ENCODE measurements at regions not wholly inside any gene's neighbourhood (a gene's known extent, or its start where the extent isn't known, plus 50 kb on each side); places are given as distances from the start of the nearest gene placed in this dataset.

DNA sequence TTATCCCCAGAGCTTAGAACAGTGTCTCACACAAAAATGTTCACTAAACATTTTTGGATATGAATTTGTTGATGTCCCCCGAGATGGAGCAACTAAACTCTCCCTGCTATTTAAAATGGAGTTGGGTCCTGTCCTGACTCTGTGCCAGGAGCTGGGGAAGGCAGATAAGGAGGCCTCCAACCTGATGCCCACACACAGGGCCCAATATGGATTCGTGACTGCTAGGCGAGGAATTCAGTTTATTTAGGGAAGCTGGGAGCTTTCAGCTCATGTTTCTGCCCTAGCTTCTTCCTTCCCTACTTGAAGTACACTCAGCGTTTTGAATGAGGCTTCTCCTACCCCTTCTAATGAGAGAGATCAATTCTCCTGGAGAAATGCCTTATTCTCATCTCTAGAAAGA, 373.0 kb upstream of the LARGE1 start:
- Histone ChIP-seq H3K9me1 (ENCODE audit: control insufficient read depth, extremely low read depth, insufficient read depth, low read length) (no peaks in the 10 kb centered on the region), H3K79me2 (ENCODE audit: control insufficient read depth, insufficient read depth, low read length) (no peaks in the 10 kb centered on the region), H3K4me2 (ENCODE audit: control insufficient read depth, extremely low read depth, insufficient read depth, low read depth, low read length) (no peak overlapping the region), H3K27me3 (ENCODE audit: control insufficient read depth, extremely low read depth, insufficient read depth, low read length) (no peaks in the 10 kb centered on the region), H2AFZ (ENCODE audit: control insufficient read depth, low read length) (no peak overlapping the region), H3K36me3 (ENCODE audit: control insufficient read depth in 2 of 2, extremely low read depth in 1 of 2, insufficient read depth in 2 of 2, low read length in 2 of 2) (no peaks in the 10 kb centered on the region), H4K20me1 (ENCODE audit: control insufficient read depth, extremely low read depth, insufficient read depth, low read length) (no peaks in the 10 kb centered on the region), H3K9ac (ENCODE audit: control insufficient read depth, extremely low read depth, insufficient read depth, low read length) (no peak overlapping the region), H3K27ac (ENCODE audit: control insufficient read depth, insufficient read depth, low read length) (no peak overlapping the region), H3K9me3 (ENCODE audit: control insufficient read depth, low read depth, low read length) (no peaks in the 10 kb centered on the region), H3K4me1 (ENCODE audit: control insufficient read depth, extremely low read depth, insufficient read depth, low read length) (no peaks in the 10 kb centered on the region), H3K4me3 (ENCODE audit: control insufficient read depth in 2 of 3, extremely low read depth in 1 of 3, insufficient read depth in 2 of 3, low read depth in 1 of 3, low read length in 3 of 3) (no peak overlapping the region)
- DNase-seq (ENCODE audit: low read depth, low spot score): no peak
- FAIRE-seq: no peak
- TF ChIP-seq EZH2 (IDR thresholded peaks at IDR 0.05; ENCODE audit: low read length): no peak
- dilution Hi-C loops (cut with MboI; ENCODE audit: extremely low pct_ligation_motif_present, low sequenced_read_pairs): no loop called here

DNA sequence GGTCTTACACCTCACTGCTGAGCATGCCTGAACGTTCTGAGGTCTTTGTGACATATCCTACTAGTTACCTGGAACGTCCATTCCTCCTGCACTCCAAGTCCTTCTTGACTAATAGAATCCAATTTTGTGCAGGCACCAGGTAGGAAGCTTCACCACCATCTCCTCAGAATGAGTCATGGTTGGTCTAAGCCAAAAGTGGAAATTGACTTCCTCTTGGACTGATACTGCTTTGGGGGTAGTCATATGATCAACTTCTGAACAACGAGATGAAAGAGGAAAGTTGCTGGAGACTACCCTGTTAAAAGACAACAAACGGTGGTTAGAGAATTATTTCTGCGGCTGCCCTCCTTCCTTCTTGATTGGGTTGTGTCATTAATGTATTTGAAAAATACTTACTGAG, 374.2 kb upstream of the LARGE1 start:
- Histone ChIP-seq H3K27me3 (ENCODE audit: control insufficient read depth, extremely low read depth, insufficient read depth, low read length) (no peaks in the 10 kb centered on the region), H3K79me2 (ENCODE audit: control insufficient read depth, insufficient read depth, low read length) (no peaks in the 10 kb centered on the region), H3K4me1 (ENCODE audit: control insufficient read depth, extremely low read depth, insufficient read depth, low read length) (no peaks in the 10 kb centered on the region), H3K4me3 (ENCODE audit: control insufficient read depth in 2 of 3, extremely low read depth in 1 of 3, insufficient read depth in 2 of 3, low read depth in 1 of 3, low read length in 3 of 3) (no peak overlapping the region), H3K9me3 (ENCODE audit: control insufficient read depth, low read depth, low read length) (no peaks in the 10 kb centered on the region), H3K27ac (ENCODE audit: control insufficient read depth, insufficient read depth, low read length) (no peak overlapping the region), H3K4me2 (ENCODE audit: control insufficient read depth, extremely low read depth, insufficient read depth, low read depth, low read length) (no peak overlapping the region), H4K20me1 (ENCODE audit: control insufficient read depth, extremely low read depth, insufficient read depth, low read length) (no peaks in the 10 kb centered on the region), H2AFZ (ENCODE audit: control insufficient read depth, low read length) (no peak overlapping the region), H3K36me3 (ENCODE audit: control insufficient read depth in 2 of 2, extremely low read depth in 1 of 2, insufficient read depth in 2 of 2, low read length in 2 of 2) (no peaks in the 10 kb centered on the region), H3K9me1 (ENCODE audit: control insufficient read depth, extremely low read depth, insufficient read depth, low read length) (no peaks in the 10 kb centered on the region), H3K9ac (ENCODE audit: control insufficient read depth, extremely low read depth, insufficient read depth, low read length) (no peak overlapping the region)
- FAIRE-seq (no peak), DNase-seq (ENCODE audit: low read depth, low spot score) (no peak)
- TF ChIP-seq EZH2 (IDR thresholded peaks at IDR 0.05; ENCODE audit: low read length): no peak
- TF ChIP-seq, protein P1, sequence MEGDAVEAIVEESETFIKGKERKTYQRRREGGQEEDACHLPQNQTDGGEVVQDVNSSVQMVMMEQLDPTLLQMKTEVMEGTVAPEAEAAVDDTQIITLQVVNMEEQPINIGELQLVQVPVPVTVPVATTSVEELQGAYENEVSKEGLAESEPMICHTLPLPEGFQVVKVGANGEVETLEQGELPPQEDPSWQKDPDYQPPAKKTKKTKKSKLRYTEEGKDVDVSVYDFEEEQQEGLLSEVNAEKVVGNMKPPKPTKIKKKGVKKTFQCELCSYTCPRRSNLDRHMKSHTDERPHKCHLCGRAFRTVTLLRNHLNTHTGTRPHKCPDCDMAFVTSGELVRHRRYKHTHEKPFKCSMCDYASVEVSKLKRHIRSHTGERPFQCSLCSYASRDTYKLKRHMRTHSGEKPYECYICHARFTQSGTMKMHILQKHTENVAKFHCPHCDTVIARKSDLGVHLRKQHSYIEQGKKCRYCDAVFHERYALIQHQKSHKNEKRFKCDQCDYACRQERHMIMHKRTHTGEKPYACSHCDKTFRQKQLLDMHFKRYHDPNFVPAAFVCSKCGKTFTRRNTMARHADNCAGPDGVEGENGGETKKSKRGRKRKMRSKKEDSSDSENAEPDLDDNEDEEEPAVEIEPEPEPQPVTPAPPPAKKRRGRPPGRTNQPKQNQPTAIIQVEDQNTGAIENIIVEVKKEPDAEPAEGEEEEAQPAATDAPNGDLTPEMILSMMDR (optimal IDR thresholded peaks at IDR 0.05 in 1 of 3, IDR thresholded peaks at IDR 0.05 in 1 of 3, conservative IDR thresholded peaks at IDR 0.05 in 1 of 3; ENCODE audit: extremely low read depth in 1 of 3, insufficient read depth in 2 of 3, low read length in 3 of 3): no peak
- dilution Hi-C loops (cut with MboI; ENCODE audit: extremely low pct_ligation_motif_present, low sequenced_read_pairs): no loop called here

DNA sequence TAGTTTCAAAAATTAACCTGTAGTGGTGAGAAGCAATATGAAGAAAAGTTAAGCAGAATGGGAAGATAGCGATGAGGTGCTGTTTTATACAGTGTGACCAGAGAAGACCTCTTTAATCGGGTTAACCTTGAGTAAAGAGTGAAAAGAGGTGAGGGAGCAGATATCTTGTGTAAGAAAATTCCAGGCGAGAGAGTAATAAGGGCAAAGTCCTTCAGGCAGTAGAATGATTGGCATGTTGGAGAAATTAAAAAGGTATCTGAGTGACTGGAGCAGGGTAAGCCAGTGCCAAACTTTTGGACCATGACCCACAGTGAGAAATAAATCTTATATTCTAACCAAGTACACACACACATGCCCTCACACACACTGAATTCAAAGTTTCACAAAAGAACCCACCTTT, 374.7 kb upstream of the LARGE1 start:
- Histone ChIP-seq H3K36me3 (ENCODE audit: control insufficient read depth in 2 of 2, extremely low read depth in 1 of 2, insufficient read depth in 2 of 2, low read length in 2 of 2) (no peaks in the 10 kb centered on the region), H3K4me2 (ENCODE audit: control insufficient read depth, extremely low read depth, insufficient read depth, low read depth, low read length) (no peak overlapping the region), H2AFZ (ENCODE audit: control insufficient read depth, low read length) (no peak overlapping the region), H3K27ac (ENCODE audit: control insufficient read depth, insufficient read depth, low read length) (no peak overlapping the region), H3K79me2 (ENCODE audit: control insufficient read depth, insufficient read depth, low read length) (no peaks in the 10 kb centered on the region), H3K4me3 (ENCODE audit: control insufficient read depth in 2 of 3, extremely low read depth in 1 of 3, insufficient read depth in 2 of 3, low read depth in 1 of 3, low read length in 3 of 3) (no peak overlapping the region), H3K9me3 (ENCODE audit: control insufficient read depth, low read depth, low read length) (no peaks in the 10 kb centered on the region), H3K9ac (ENCODE audit: control insufficient read depth, extremely low read depth, insufficient read depth, low read length) (no peak overlapping the region), H3K9me1 (ENCODE audit: control insufficient read depth, extremely low read depth, insufficient read depth, low read length) (no peaks in the 10 kb centered on the region), H4K20me1 (ENCODE audit: control insufficient read depth, extremely low read depth, insufficient read depth, low read length) (no peaks in the 10 kb centered on the region), H3K27me3 (ENCODE audit: control insufficient read depth, extremely low read depth, insufficient read depth, low read length) (no peaks in the 10 kb centered on the region), H3K4me1 (ENCODE audit: control insufficient read depth, extremely low read depth, insufficient read depth, low read length) (no peaks in the 10 kb centered on the region)
- no peak for TF ChIP-seq EZH2 (IDR thresholded peaks at IDR 0.05; ENCODE audit: low read length)
- TF ChIP-seq, protein P1 (optimal IDR thresholded peaks at IDR 0.05 in 1 of 3, IDR thresholded peaks at IDR 0.05 in 1 of 3, conservative IDR thresholded peaks at IDR 0.05 in 1 of 3; ENCODE audit: extremely low read depth in 1 of 3, insufficient read depth in 2 of 3, low read length in 3 of 3): no peak
- no peak for FAIRE-seq
- no peak for DNase-seq (ENCODE audit: low read depth, low spot score)
- dilution Hi-C loops (cut with MboI; ENCODE audit: extremely low pct_ligation_motif_present, low sequenced_read_pairs): no loop called here

All from keratinocyte (primary cell).